HG02763 (cell line): ENCODE measurements at regions not wholly inside any gene's neighbourhood (a gene's known extent, or its start where the extent isn't known, plus 50 kb on each side); places are given as distances from the start of the nearest gene placed in this dataset.
A peak's percentile ranks its signal among the peaks of the same experiment; 100 is the strongest.
"Not testable (repeated sequence)": the region's sequence is repeated elsewhere in the genome, so short reads cannot be mapped to it uniquely, and the experiment has no call there.

Experiments
- ATAC-seq: cut with Tn5 transposase; IDR thresholded peaks from one replicate; pipeline ENCODE4 v1.9.1; 2021; ENCODE audit warnings: mild to moderate bottlenecking, moderate library complexity; ENCODE audit not compliant: unreplicated experiment

GRCh38 chr3:124648551-124648950 lies 81.7 kb upstream of the UMPS start:
- ATAC-seq: no peak

- ATAC-seq: peak; percentile 63
Measured at GRCh38 chr3:124650798-124651197, 79.5 kb upstream of the UMPS start.

GRCh38 chr3:124651416-124651815 lies 78.8 kb upstream of the UMPS start:
- ATAC-seq: not testable (repeated sequence)

GRCh38 chr3:124652009-124652408 lies 78.2 kb upstream of the UMPS start:
- ATAC-seq: no peak

- ATAC-seq: no peak
Measured at GRCh38 chr3:124653071-124653796, 77.0 kb upstream of the UMPS start.

GRCh38 chr3:124653797-124654469 lies 76.3 kb upstream of the UMPS start:
- ATAC-seq: no peak

- no peak for ATAC-seq
Measured at GRCh38 chr3:124654470-124654845, 75.8 kb upstream of the UMPS start.

GRCh38 chr3:124656531-124656930 lies 73.7 kb upstream of the UMPS start:
- ATAC-seq: no peak

GRCh38 chr3:124657138-124657537 lies 73.1 kb upstream of the UMPS start:
- ATAC-seq: no peak

- ATAC-seq: no peak
Measured at GRCh38 chr3:124658270-124658669, 72.0 kb upstream of the UMPS start.

GRCh38 chr3:124659175-124659574 lies 71.1 kb upstream of the UMPS start:
- ATAC-seq: no peak

- ATAC-seq: no peak
Measured at GRCh38 chr3:124660599-124660998, 69.7 kb upstream of the UMPS start.

GRCh38 chr3:124663690-124664089 lies 66.6 kb upstream of the UMPS start:
- no peak for ATAC-seq

- ATAC-seq: no peak
Measured at GRCh38 chr3:124664804-124665203, 65.4 kb upstream of the UMPS start.

- ATAC-seq: no peak
Measured at GRCh38 chr3:124666067-124666466, 64.2 kb upstream of the UMPS start.

- ATAC-seq: no peak
Measured at GRCh38 chr3:124669470-124669869, 60.8 kb upstream of the UMPS start.

- ATAC-seq: no peak
Measured at GRCh38 chr3:124671106-124671505, 59.1 kb upstream of the UMPS start.

GRCh38 chr3:124674336-124674735 lies 55.9 kb upstream of the UMPS start:
- no peak for ATAC-seq

- no peak for ATAC-seq
Measured at GRCh38 chr3:124676236-124676635, 54.0 kb upstream of the UMPS start.

GRCh38 chr3:124679048-124679638 lies 51.1 kb upstream of the UMPS start:
- no peak for ATAC-seq
